ENCODE measurements at regions not wholly inside any gene's neighbourhood (a gene's known extent, or its start where the extent isn't known, plus 50 kb on each side); places are given as distances from the start of the nearest gene placed in this dataset.

DNA sequence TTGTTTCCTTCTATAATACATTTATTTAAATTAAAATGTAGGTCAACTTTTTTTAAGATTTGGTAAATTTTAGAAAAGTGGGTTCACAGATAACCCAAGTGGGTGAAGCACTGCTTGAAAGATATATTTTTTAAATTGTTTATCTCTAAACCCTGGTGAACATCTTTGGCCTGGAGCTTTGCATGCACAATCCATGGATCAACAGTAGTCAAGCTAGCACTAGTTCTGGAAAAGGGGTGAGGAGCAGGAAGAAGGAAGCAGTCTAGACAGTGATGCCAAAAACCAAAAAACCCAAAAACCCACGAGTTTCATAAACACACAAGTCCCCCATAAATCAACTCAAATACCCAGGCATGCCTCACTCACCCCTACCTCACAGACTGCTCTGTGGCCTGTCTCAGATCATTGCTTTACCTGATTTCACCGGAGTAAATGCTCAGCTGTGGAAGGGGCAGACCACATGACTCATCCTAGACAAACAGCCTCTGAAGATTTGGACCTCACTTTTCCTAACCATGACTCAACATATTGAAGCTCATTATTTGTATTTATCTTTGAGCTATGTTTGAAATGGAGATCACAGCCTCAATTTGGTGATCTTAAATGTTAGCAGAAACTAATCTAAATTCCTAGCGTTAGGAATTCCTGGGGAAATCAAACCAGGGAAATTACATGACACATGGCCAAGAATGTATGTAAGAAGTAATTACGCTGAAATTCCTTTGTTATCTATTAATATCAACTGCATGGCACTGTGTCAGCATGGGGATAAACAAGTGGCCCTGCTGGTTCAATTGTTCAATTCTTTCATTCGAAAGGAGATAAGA, 149.6 kb downstream of the ZNF608 start:
- intact Hi-C loops (cut with DNase I), result no loop called here
- DNase-seq, result no peak
- Histone ChIP-seq H3K9me3 (no peaks in the 10 kb centered on the region), H3K36me3 (no peaks in the 10 kb centered on the region), H3K4me3 (no peak overlapping the region), H3K4me1 (peaks cover 0 to 32% (median 17%) of the 10 kb centered on the region in 12 donors), H3K27me3 (no peaks in the 10 kb centered on the region), H3K27ac (no peak overlapping the region)
- ATAC-seq, result peak in 1 of 4 donors; percentile 61
- no peak for TF ChIP-seq POLR2A (IDR thresholded peaks at IDR 0.05)
- TF ChIP-seq, protein P1, sequence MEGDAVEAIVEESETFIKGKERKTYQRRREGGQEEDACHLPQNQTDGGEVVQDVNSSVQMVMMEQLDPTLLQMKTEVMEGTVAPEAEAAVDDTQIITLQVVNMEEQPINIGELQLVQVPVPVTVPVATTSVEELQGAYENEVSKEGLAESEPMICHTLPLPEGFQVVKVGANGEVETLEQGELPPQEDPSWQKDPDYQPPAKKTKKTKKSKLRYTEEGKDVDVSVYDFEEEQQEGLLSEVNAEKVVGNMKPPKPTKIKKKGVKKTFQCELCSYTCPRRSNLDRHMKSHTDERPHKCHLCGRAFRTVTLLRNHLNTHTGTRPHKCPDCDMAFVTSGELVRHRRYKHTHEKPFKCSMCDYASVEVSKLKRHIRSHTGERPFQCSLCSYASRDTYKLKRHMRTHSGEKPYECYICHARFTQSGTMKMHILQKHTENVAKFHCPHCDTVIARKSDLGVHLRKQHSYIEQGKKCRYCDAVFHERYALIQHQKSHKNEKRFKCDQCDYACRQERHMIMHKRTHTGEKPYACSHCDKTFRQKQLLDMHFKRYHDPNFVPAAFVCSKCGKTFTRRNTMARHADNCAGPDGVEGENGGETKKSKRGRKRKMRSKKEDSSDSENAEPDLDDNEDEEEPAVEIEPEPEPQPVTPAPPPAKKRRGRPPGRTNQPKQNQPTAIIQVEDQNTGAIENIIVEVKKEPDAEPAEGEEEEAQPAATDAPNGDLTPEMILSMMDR (IDR thresholded peaks at IDR 0.05), result no peak
- WGBS, 4 donors, result 58 to 68% (median 62%) methylated on average over 5 of the region's 5 CpGs

DNA sequence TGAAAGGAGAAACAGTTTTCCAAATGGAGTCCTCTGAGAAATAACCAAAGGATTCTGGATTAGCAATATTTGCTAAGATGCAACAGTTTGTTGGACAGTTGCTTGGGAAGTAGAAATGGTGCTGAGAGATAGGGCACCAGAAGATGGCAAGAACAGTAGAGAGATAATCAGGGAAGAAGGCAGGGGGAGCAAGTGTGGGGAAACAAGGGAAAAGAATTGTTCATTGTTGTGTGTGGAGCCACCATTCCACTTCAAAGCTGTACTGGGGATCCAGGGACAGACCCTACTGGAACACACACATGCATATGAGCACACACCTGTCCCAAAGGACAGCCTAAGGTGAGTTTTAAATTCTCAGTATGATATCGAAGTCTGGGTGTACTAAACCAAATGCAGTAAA, 152.5 kb downstream of the ZNF608 start:
- TF ChIP-seq, protein P1 (IDR thresholded peaks at IDR 0.05), result no peak
- TF ChIP-seq POLR2A (IDR thresholded peaks at IDR 0.05), result no peak
- peaks cover 0 to 15% (median 2%) of the 10 kb centered on the region in 12 donors for H3K4me1 ChIP-seq
- intact Hi-C loops (cut with DNase I), result no loop called here
- 89 to 100% (median 93%) methylated on average over 1 of the region's 1 CpG for WGBS, 4 donors
- ATAC-seq, result no peak
- H3K27me3 ChIP-seq, result no peaks in the 10 kb centered on the region
- H3K9me3 ChIP-seq, result no peaks in the 10 kb centered on the region
- no peak for DNase-seq
- no peak overlapping the region for H3K4me3 ChIP-seq
- H3K27ac ChIP-seq, result no peak overlapping the region
- H3K36me3 ChIP-seq, result no peaks in the 10 kb centered on the region

- TF ChIP-seq, protein P1 (IDR thresholded peaks at IDR 0.05), result no peak
- no peak for TF ChIP-seq POLR2A (IDR thresholded peaks at IDR 0.05)
These were observed 153.5 kb downstream of the ZNF608 start for GRCh38 chr5:124592891-124593290.

GRCh38 chr5:124591583-124591982, 154.9 kb downstream of the ZNF608 start:
- intact Hi-C loops (cut with DNase I), result no loop called here

More at GRCh38 chr5:124592891-124593290, 153.5 kb downstream of the ZNF608 start:
- ATAC-seq (no peak), DNase-seq (no peak)
- intact Hi-C loops (cut with DNase I), result no loop called here
- WGBS, 4 donors, result 95 to 98% (median 96%) methylated on average over 2 of the region's 2 CpGs
- Histone ChIP-seq H3K4me1 (peaks cover 0 to 13% (median 0%) of the 10 kb centered on the region in 12 donors), H3K27me3 (no peaks in the 10 kb centered on the region), H3K9me3 (no peaks in the 10 kb centered on the region), H3K36me3 (no peaks in the 10 kb centered on the region), H3K27ac (no peak overlapping the region), H3K4me3 (no peak overlapping the region)

More at GRCh38 chr5:124591583-124591982, 154.9 kb downstream of the ZNF608 start:
- Histone ChIP-seq H3K27me3 (no peaks in the 10 kb centered on the region), H3K9me3 (peaks cover 0 to 1% (median 0%) of the 10 kb centered on the region in 12 donors), H3K4me3 (no peak overlapping the region), H3K27ac (no peak overlapping the region), H3K4me1 (peaks cover 0 to under 1% (median 0%) of the 10 kb centered on the region in 12 donors), H3K36me3 (no peaks in the 10 kb centered on the region)
- DNase-seq (no peak), ATAC-seq (no peak)
- WGBS, 4 donors, result 90 to 98% (median 94%) methylated on average over 5 of the region's 5 CpGs
- TF ChIP-seq, protein P1 (IDR thresholded peaks at IDR 0.05), result no peak
- TF ChIP-seq POLR2A (IDR thresholded peaks at IDR 0.05), result no peak
